ENCODE measurements at regions not wholly inside any gene's neighbourhood (a gene's known extent, or its start where the extent isn't known, plus 50 kb on each side); places are given as distances from the start of the nearest gene placed in this dataset.

DNA sequence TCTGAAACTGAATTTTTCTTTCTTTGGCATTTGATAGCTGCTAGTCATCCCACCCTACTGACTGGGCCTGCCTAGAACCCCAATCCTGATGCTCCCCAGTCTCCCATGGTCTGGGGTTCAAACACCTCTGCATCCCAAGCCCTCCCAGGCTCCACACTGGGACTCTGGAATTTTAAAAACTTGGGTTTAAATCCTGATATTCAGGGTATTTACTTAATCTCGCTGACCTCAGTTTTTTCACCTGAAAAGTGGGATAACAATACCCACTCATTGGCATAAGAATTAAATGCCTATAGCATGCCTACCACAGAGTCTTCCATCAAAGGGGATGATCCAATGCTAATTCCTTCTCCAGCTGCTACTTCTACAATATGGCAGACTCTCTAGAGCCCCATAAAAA is 264.4 kb downstream of the NPIPA8 start:
- Histone ChIP-seq H3K79me2 (ENCODE audit: control insufficient read depth, low read length) (no peaks in the 10 kb centered on the region), H3K4me1 (ENCODE audit: control insufficient read depth, low read length) (no peaks in the 10 kb centered on the region), H4K20me1 (ENCODE audit: control insufficient read depth, insufficient read depth, low read depth, low read length) (no peaks in the 10 kb centered on the region), H3K27me3 (ENCODE audit: control insufficient read depth, low read length) (no peaks in the 10 kb centered on the region; the same call in 1 of the 2 replicates), H3K9me3 (ENCODE audit: control insufficient read depth, insufficient read depth, low read length) (no peaks in the 10 kb centered on the region), H3F3A (ENCODE audit: control insufficient read depth, insufficient read depth) (no peaks in the 10 kb centered on the region), H3K9me2 (replicated peaks; ENCODE audit: control insufficient read depth, low read length) (no peaks in the 10 kb centered on the region), H3K4me3 (ENCODE audit: low read length) (no peak overlapping the region), H3K36me3 (ENCODE audit: control insufficient read depth, low read length) (no peaks in the 10 kb centered on the region), H3K27ac (ENCODE audit: low read depth, low read length) (no peak overlapping the region), H3K4me2 (ENCODE audit: low read length) (no peak overlapping the region)
- TF ChIP-seq, protein P1, sequence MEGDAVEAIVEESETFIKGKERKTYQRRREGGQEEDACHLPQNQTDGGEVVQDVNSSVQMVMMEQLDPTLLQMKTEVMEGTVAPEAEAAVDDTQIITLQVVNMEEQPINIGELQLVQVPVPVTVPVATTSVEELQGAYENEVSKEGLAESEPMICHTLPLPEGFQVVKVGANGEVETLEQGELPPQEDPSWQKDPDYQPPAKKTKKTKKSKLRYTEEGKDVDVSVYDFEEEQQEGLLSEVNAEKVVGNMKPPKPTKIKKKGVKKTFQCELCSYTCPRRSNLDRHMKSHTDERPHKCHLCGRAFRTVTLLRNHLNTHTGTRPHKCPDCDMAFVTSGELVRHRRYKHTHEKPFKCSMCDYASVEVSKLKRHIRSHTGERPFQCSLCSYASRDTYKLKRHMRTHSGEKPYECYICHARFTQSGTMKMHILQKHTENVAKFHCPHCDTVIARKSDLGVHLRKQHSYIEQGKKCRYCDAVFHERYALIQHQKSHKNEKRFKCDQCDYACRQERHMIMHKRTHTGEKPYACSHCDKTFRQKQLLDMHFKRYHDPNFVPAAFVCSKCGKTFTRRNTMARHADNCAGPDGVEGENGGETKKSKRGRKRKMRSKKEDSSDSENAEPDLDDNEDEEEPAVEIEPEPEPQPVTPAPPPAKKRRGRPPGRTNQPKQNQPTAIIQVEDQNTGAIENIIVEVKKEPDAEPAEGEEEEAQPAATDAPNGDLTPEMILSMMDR (IDR thresholded peaks at IDR 0.05; ENCODE audit: low read depth, low read length, poor library complexity, severe bottlenecking), result no peak
- no peak for TF ChIP-seq EZH2phosphoT487 (IDR thresholded peaks at IDR 0.05; ENCODE audit: borderline replicate concordance, low read length)

DNA sequence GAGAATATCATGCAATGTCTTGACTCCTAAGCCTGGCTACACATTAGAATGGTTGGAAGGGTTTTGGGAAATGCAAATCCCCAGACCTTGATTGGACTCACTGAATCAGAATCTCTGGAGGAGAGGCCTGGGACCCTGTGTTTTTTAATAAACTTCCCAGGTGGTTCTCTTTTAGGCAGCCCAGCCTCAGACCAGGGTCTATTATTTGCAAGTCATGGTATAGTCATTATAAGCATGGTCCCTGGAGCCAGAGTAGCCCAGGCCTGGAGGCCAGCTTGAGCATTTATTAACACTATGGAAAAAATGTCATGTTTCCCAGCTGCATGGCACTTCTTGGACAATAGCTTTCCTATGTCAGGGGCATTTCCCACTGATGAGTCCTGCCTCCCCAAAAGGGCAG is 266.9 kb downstream of the NPIPA8 start:
- H3F3A ChIP-seq (ENCODE audit: control insufficient read depth, insufficient read depth), result no peaks in the 10 kb centered on the region
- H3K4me1 ChIP-seq (ENCODE audit: control insufficient read depth, low read length), result no peaks in the 10 kb centered on the region
- no peaks in the 10 kb centered on the region for H3K79me2 ChIP-seq (ENCODE audit: control insufficient read depth, low read length)
- H3K36me3 ChIP-seq (ENCODE audit: control insufficient read depth, low read length), result no peaks in the 10 kb centered on the region
- H3K27me3 ChIP-seq (ENCODE audit: control insufficient read depth, low read length), result no peaks in the 10 kb centered on the region; the same call in 1 of the 2 replicates
- no peak overlapping the region for H3K27ac ChIP-seq (ENCODE audit: low read depth, low read length)
- H3K4me2 ChIP-seq (ENCODE audit: low read length), result no peak overlapping the region
- TF ChIP-seq, protein P1 (IDR thresholded peaks at IDR 0.05; ENCODE audit: low read depth, low read length, poor library complexity, severe bottlenecking), result no peak
- no peak for TF ChIP-seq EZH2phosphoT487 (IDR thresholded peaks at IDR 0.05; ENCODE audit: borderline replicate concordance, low read length)
- H3K4me3 ChIP-seq (ENCODE audit: low read length), result no peak overlapping the region
- no peaks in the 10 kb centered on the region for H3K9me3 ChIP-seq (ENCODE audit: control insufficient read depth, insufficient read depth, low read length)
- H3K9me2 ChIP-seq (replicated peaks; ENCODE audit: control insufficient read depth, low read length), result no peaks in the 10 kb centered on the region
- H4K20me1 ChIP-seq (ENCODE audit: control insufficient read depth, insufficient read depth, low read depth, low read length), result no peaks in the 10 kb centered on the region

DNA sequence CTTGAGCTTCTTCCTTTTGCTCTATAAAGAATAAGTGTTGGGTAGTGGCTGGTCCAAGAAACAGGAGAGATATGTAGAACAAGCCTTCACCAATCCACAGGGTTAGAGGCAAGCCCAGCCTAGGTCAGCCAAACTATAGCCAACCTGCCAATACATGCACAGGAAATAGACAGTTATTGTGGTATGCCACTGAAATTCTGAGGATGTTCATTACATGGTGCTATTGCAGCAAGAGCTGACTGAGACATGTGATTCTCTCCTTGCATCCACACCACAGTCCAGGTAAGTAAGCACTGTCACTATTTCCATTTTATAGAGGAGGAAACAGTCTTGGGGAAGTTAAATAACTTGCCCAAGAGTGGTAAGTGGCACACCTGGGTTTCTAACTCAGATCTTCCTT is 268.1 kb downstream of the NPIPA8 start:
- H3K9me2 ChIP-seq (replicated peaks; ENCODE audit: control insufficient read depth, low read length), result no peaks in the 10 kb centered on the region
- no peaks in the 10 kb centered on the region for H3K36me3 ChIP-seq (ENCODE audit: control insufficient read depth, low read length)
- H3K79me2 ChIP-seq (ENCODE audit: control insufficient read depth, low read length), result no peaks in the 10 kb centered on the region
- H3K9me3 ChIP-seq (ENCODE audit: control insufficient read depth, insufficient read depth, low read length), result no peaks in the 10 kb centered on the region
- H3K4me1 ChIP-seq (ENCODE audit: control insufficient read depth, low read length), result no peaks in the 10 kb centered on the region
- no peak overlapping the region for H3K27ac ChIP-seq (ENCODE audit: low read depth, low read length)
- no peaks in the 10 kb centered on the region; the same call in 1 of the 2 replicates for H3K27me3 ChIP-seq (ENCODE audit: control insufficient read depth, low read length)
- no peaks in the 10 kb centered on the region for H4K20me1 ChIP-seq (ENCODE audit: control insufficient read depth, insufficient read depth, low read depth, low read length)
- no peak for TF ChIP-seq EZH2phosphoT487 (IDR thresholded peaks at IDR 0.05; ENCODE audit: borderline replicate concordance, low read length)
- TF ChIP-seq, protein P1 (IDR thresholded peaks at IDR 0.05; ENCODE audit: low read depth, low read length, poor library complexity, severe bottlenecking), result no peak
- no peak overlapping the region for H3K4me2 ChIP-seq (ENCODE audit: low read length)
- no peak overlapping the region for H3K4me3 ChIP-seq (ENCODE audit: low read length)
- no peaks in the 10 kb centered on the region for H3F3A ChIP-seq (ENCODE audit: control insufficient read depth, insufficient read depth)

DNA sequence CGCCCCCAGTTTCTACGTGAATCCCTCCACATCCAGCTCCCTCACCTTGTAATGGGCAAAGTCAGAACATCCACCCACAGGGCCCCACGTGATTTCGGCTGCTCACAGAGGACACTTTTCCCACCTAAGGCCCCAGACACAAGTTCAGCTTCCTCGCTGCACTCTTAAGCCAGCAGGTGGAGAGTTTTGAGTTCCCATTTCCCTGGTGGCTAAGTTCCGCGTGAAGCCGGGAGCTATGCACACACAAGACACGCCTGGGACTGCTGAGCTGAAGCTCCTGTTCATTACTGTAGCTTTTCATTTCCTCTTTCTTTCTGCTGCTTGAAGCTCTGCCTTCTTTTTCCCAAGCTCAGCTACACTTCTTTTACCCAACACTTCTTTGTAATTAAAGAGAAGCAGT is 273.8 kb downstream of the NPIPA8 start:
- H3K9me3 ChIP-seq (ENCODE audit: control insufficient read depth, insufficient read depth, low read length), result no peaks in the 10 kb centered on the region
- H3K27me3 ChIP-seq (ENCODE audit: control insufficient read depth, low read length), result no peaks in the 10 kb centered on the region
- no peaks in the 10 kb centered on the region for H3K79me2 ChIP-seq (ENCODE audit: control insufficient read depth, low read length)
- no peaks in the 10 kb centered on the region for H3K4me1 ChIP-seq (ENCODE audit: control insufficient read depth, low read length)
- no peak overlapping the region for H3K4me3 ChIP-seq (ENCODE audit: low read length)
- TF ChIP-seq, protein P1 (IDR thresholded peaks at IDR 0.05; ENCODE audit: low read depth, low read length, poor library complexity, severe bottlenecking), result no peak
- TF ChIP-seq EZH2phosphoT487 (IDR thresholded peaks at IDR 0.05; ENCODE audit: borderline replicate concordance, low read length), result no peak
- H3K36me3 ChIP-seq (ENCODE audit: control insufficient read depth, low read length), result no peaks in the 10 kb centered on the region
- H3K9me2 ChIP-seq (replicated peaks; ENCODE audit: control insufficient read depth, low read length), result no peaks in the 10 kb centered on the region
- H3K4me2 ChIP-seq (ENCODE audit: low read length), result no peak overlapping the region
- no peak overlapping the region for H3K27ac ChIP-seq (ENCODE audit: low read depth, low read length)
- no peaks in the 10 kb centered on the region for H3F3A ChIP-seq (ENCODE audit: control insufficient read depth, insufficient read depth)
- no peaks in the 10 kb centered on the region for H4K20me1 ChIP-seq (ENCODE audit: control insufficient read depth, insufficient read depth, low read depth, low read length)
